ENCODE measurements at regions not wholly inside any gene's neighbourhood (a gene's known extent, or its start where the extent isn't known, plus 50 kb on each side); places are given as distances from the start of the nearest gene placed in this dataset.

GRCh38 chr12:85559536-85559935, 276.7 kb downstream of the RASSF9 start:
- H4K20me1 ChIP-seq (replicated peaks; ENCODE audit: control insufficient read depth, extremely low read depth, insufficient read depth, low read length) = no peaks in the 10 kb centered on the region
- no peaks in the 10 kb centered on the region for H3K9me3 ChIP-seq (replicated peaks; ENCODE audit: control insufficient read depth, insufficient read depth, low read length)
- DNase-seq (ENCODE audit: low read depth, low spot score) (no peak), FAIRE-seq (no peak)
- no peaks in the 10 kb centered on the region for H3K4me1 ChIP-seq (ENCODE audit: control insufficient read depth, extremely low read depth, insufficient read depth, low read length)
- no peak for TF ChIP-seq POLR2AphosphoS5 (IDR thresholded peaks at IDR 0.05; ENCODE audit: insufficient read depth, low read depth, low read length)
- TF ChIP-seq JUN (IDR thresholded peaks at IDR 0.05; ENCODE audit: borderline replicate concordance, insufficient read depth, insufficient read length, low read depth) = no peak
- no peak for TF ChIP-seq GATA2 (IDR thresholded peaks at IDR 0.05; ENCODE audit: insufficient read depth, insufficient read length, low read depth, low read length)
- TF ChIP-seq MYC (IDR thresholded peaks at IDR 0.05; ENCODE audit: low read depth, low read length) = no peak
- no peak for TF ChIP-seq FOS (IDR thresholded peaks at IDR 0.05; ENCODE audit: borderline replicate concordance, insufficient read depth, low read length)
- H3K79me2 ChIP-seq (ENCODE audit: control insufficient read depth, insufficient read depth, low read length) = no peaks in the 10 kb centered on the region
- H3K27me3 ChIP-seq (ENCODE audit: control insufficient read depth in 2 of 2, insufficient read depth in 2 of 2, low read length in 2 of 2) = no peaks in the 10 kb centered on the region
- no peak overlapping the region for H2AFZ ChIP-seq (ENCODE audit: low read depth, low read length)
- H3K9me1 ChIP-seq (replicated peaks; ENCODE audit: control insufficient read depth, extremely low read depth, insufficient read depth, low read length) = no peaks in the 10 kb centered on the region
- H3K4me3 ChIP-seq (replicated peaks in 1 of 3; ENCODE audit: insufficient read depth in 1 of 3, low read depth in 1 of 3, low read length in 3 of 3) = no peak overlapping the region
- no peak overlapping the region for H3K27ac ChIP-seq (ENCODE audit: insufficient read depth, low read depth, low read length)
- dilution Hi-C loops (cut with MboI; ENCODE audit: extremely low pct_ligation_motif_present, low sequenced_read_pairs) (no loop called here), intact Hi-C loops (cut with micrococcal nuclease) (no loop called here)
- ChIA-PET CTCF (interaction anchor here (0.6 to 2.8 kb wide), 8 partner anchors 9 to 313 kb away, joined by 3 to 12 read pairs (median 5); no protein-coding TSS in a partner anchor), POLR2A (no interaction called here)
- no peak overlapping the region for H3K4me2 ChIP-seq (ENCODE audit: insufficient read depth, low read length)
- no peaks in the 10 kb centered on the region for H3K36me3 ChIP-seq (ENCODE audit: control insufficient read depth in 2 of 2, extremely low read depth in 1 of 2, insufficient read depth in 2 of 2, low read length in 2 of 2)
- BruUV-seq (replicated peaks) = no TSS peak
- H3K9ac ChIP-seq (replicated peaks; ENCODE audit: extremely low read depth, insufficient read depth, low read length) = no peak overlapping the region

DNA sequence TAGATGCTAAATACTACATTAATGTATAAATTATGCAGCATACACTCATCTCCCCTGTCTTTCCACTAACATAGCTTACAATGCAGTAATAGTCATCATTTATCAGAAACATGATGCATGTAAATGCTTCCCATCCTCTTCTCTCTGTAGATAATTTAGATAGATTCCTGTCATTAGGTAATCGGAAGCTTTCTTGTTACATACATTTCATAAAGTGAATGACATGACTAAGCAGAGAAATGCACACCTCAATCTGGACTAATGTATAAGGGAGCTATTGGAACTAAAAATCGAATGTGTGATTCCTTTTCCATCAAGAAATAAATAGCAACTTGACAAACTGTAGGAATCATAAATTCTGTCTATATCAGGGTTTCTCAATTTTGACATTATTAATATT, 273.4 kb downstream of the RASSF9 start:
- ChIA-PET CTCF (interaction anchor here (1.1 to 5.7 kb wide), 7 partner anchors 12 to 358 kb away, joined by 3 to 26 read pairs (median 7); no protein-coding TSS in a partner anchor), POLR2A (no interaction called here)
- no peak overlapping the region for H3K9ac ChIP-seq (replicated peaks; ENCODE audit: extremely low read depth, insufficient read depth, low read length)
- intact Hi-C loops (cut with micrococcal nuclease) (no loop called here), dilution Hi-C loops (cut with MboI; ENCODE audit: extremely low pct_ligation_motif_present, low sequenced_read_pairs) (no loop called here)
- H3K9me1 ChIP-seq (replicated peaks; ENCODE audit: control insufficient read depth, extremely low read depth, insufficient read depth, low read length) = no peaks in the 10 kb centered on the region
- no peaks in the 10 kb centered on the region for H3K4me1 ChIP-seq (ENCODE audit: control insufficient read depth, extremely low read depth, insufficient read depth, low read length)
- no peak overlapping the region for H2AFZ ChIP-seq (ENCODE audit: low read depth, low read length)
- H3K9me3 ChIP-seq (replicated peaks; ENCODE audit: control insufficient read depth, insufficient read depth, low read length) = no peaks in the 10 kb centered on the region
- H4K20me1 ChIP-seq (replicated peaks; ENCODE audit: control insufficient read depth, extremely low read depth, insufficient read depth, low read length) = no peaks in the 10 kb centered on the region
- FAIRE-seq (no peak), DNase-seq (ENCODE audit: low read depth, low spot score) (no peak)
- TF ChIP-seq, protein P1, sequence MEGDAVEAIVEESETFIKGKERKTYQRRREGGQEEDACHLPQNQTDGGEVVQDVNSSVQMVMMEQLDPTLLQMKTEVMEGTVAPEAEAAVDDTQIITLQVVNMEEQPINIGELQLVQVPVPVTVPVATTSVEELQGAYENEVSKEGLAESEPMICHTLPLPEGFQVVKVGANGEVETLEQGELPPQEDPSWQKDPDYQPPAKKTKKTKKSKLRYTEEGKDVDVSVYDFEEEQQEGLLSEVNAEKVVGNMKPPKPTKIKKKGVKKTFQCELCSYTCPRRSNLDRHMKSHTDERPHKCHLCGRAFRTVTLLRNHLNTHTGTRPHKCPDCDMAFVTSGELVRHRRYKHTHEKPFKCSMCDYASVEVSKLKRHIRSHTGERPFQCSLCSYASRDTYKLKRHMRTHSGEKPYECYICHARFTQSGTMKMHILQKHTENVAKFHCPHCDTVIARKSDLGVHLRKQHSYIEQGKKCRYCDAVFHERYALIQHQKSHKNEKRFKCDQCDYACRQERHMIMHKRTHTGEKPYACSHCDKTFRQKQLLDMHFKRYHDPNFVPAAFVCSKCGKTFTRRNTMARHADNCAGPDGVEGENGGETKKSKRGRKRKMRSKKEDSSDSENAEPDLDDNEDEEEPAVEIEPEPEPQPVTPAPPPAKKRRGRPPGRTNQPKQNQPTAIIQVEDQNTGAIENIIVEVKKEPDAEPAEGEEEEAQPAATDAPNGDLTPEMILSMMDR (IDR thresholded peaks at IDR 0.05; ENCODE audit: extremely low read depth in 1 of 2, insufficient read depth in 1 of 2, low read depth in 1 of 2, low read length in 2 of 2) = no peak
- TF ChIP-seq POLR2AphosphoS5 (IDR thresholded peaks at IDR 0.05; ENCODE audit: insufficient read depth, low read depth, low read length) = no peak
- no peak overlapping the region for H3K4me3 ChIP-seq (replicated peaks in 1 of 3; ENCODE audit: insufficient read depth in 1 of 3, low read depth in 1 of 3, low read length in 3 of 3)
- H3K27ac ChIP-seq (ENCODE audit: insufficient read depth, low read depth, low read length) = no peak overlapping the region
- BruUV-seq (replicated peaks) = no TSS peak
- no peaks in the 10 kb centered on the region for H3K36me3 ChIP-seq (ENCODE audit: control insufficient read depth in 2 of 2, extremely low read depth in 1 of 2, insufficient read depth in 2 of 2, low read length in 2 of 2)
- no peaks in the 10 kb centered on the region for H3K27me3 ChIP-seq (ENCODE audit: control insufficient read depth in 2 of 2, insufficient read depth in 2 of 2, low read length in 2 of 2)
- H3K4me2 ChIP-seq (ENCODE audit: insufficient read depth, low read length) = no peak overlapping the region
- H3K79me2 ChIP-seq (ENCODE audit: control insufficient read depth, insufficient read depth, low read length) = no peaks in the 10 kb centered on the region
